GM18499 (cell line): ENCODE measurements at regions not wholly inside any gene's neighbourhood (a gene's known extent, or its start where the extent isn't known, plus 50 kb on each side); places are given as distances from the start of the nearest gene placed in this dataset.

Source experiments
- ATAC-seq: cut with Tn5 transposase; IDR thresholded peaks from one replicate; pipeline ENCODE4 v1.9.1; 2021; ENCODE audit warnings: moderate number of reproducible peaks; ENCODE audit not compliant: insufficient read depth, unreplicated experiment

- no peak for ATAC-seq
Observed at GRCh38 chr9:79021084-79021483, 550.7 kb upstream of the TLE4 start.

DNA sequence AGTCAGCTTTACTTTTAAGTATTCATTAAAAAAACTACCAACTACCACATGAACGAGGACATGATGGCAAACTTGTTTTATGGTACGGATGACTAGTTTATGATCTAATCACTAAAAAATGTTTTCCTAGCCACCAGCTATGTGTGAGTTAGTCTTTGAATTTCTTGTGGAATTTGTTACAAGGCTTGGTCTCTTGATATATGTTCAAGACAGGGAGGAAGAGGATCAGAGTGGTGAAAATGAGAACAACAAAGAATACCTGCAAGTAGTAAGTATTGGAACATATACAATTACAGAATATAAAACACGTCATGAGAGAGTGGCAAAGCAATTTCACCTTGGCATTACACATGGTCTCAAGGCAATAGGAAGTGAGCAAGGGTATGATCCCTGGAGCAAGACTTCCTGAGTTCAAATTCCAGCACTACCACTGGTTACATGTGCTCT, 548.6 kb upstream of the TLE4 start:
- ATAC-seq = no peak

GRCh38 chr9:79026316-79026715, 545.4 kb upstream of the TLE4 start:
- no peak for ATAC-seq

- ATAC-seq = no peak
Observed at GRCh38 chr9:79028101-79028500, 543.7 kb upstream of the TLE4 start.

- ATAC-seq = no peak
Observed at GRCh38 chr9:79034583-79034982, 537.2 kb upstream of the TLE4 start.

GRCh38 chr9:79037338-79037737, 534.4 kb upstream of the TLE4 start:
- no peak for ATAC-seq

GRCh38 chr9:79040671-79041070, 531.1 kb upstream of the TLE4 start:
- no peak for ATAC-seq

DNA sequence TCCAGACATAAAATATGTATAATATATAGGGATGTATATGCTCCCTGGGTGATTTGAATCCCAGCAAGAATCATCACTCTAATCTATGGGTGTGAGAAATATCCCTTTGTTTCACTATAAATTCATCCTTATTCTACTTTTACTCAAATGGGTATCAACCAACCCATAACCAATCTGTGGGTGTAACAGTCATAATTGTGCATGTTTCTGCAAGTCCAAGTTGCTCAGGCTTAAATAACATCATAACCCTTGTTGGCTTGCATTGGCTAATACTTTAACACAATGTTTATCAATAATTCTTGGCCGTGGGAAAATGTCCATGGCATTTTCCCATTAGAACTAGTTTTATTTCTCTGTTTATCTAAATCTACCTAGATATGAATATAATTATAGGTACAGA, 530.5 kb upstream of the TLE4 start:
- no peak for ATAC-seq

- ATAC-seq = no peak
Observed at GRCh38 chr9:79043916-79044315, 527.8 kb upstream of the TLE4 start.

- no peak for ATAC-seq
Observed at GRCh38 chr9:79046401-79046800, 525.4 kb upstream of the TLE4 start.

- no peak for ATAC-seq
Observed at GRCh38 chr9:79049371-79049770, 522.4 kb upstream of the TLE4 start.

DNA sequence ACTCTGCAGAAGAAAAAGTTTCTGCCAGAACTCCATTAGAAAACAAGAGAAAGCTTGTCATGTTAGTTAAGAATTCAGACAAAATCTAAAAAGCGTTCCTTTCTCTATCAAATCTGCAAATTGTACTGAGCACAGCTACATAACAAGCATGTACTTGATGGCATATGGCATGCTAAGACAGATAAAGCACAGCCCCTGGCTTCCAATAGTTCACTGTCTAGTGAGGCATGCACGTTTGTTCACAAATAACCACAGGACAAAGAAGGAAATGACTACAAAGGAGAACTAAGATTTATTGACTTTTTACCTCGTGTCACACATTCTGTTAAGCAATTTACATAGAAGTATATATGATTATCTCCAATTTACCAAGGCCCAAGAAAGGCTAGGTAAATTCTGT, 518.2 kb upstream of the TLE4 start:
- ATAC-seq = no peak

- ATAC-seq = no peak
Observed at GRCh38 chr9:79054500-79054899, 517.3 kb upstream of the TLE4 start.

DNA sequence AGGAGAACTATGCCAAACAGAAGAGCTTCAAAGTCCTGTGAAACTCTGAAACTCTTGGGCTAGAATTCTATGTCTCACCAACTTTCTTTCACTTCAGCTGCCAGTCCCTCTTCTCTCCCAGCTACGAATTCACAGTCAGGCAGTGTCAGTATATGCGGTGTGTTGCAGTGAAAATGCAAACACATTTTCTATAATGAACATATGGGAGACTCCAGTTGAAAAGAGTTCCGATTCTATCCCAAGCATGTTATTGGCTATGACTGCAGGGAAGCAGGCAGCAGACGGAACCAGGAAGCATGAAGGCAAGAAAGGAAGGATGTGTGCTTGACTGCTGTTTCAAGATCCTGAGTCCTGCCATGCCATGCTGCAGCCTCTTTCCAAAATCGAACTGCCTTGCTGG, 515.7 kb upstream of the TLE4 start:
- ATAC-seq = no peak

- ATAC-seq = no peak
Observed at GRCh38 chr9:79057576-79057975, 514.2 kb upstream of the TLE4 start.

DNA sequence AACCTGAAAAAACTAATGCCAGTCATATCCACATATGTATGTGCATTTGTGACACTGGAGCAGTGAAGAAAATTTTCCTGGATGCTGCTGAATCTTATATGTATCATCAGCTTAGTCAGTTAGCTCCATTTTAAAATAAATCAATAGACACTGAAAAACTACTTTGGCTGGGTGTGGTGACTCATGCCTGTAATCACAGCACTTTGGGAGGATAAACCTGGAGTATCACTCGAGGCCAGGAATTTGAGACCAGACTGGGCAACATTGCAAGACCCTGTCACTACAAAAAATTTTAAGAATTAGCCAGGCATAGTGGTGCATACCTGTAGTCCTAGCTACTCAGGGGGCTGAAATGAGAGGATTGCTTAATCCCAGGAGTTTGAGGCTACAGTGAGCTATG, 511.0 kb upstream of the TLE4 start:
- no peak for ATAC-seq

GRCh38 chr9:79061752-79062616, 509.8 kb upstream of the TLE4 start:
- no peak for ATAC-seq

DNA sequence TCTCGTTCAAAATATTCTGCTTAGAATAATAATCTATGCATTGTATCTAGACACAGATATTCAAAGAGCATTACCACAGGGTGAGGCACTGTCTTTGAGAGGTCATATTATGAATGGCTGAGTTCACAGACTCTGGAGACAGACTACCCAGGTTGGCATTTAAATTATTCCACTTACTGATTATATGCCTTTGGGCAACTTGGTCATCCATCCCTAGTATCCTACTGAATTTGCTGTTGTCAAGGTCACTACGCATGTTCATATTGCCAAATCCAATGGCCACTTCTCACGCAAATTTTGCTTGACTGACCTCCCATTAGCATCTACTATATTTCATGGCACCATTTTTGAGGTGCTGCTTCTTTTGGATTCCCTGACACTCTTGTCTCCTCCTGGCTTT, 498.6 kb upstream of the TLE4 start:
- no peak for ATAC-seq

- ATAC-seq = no peak
Observed at GRCh38 chr9:79080536-79080935, 491.2 kb upstream of the TLE4 start.

DNA sequence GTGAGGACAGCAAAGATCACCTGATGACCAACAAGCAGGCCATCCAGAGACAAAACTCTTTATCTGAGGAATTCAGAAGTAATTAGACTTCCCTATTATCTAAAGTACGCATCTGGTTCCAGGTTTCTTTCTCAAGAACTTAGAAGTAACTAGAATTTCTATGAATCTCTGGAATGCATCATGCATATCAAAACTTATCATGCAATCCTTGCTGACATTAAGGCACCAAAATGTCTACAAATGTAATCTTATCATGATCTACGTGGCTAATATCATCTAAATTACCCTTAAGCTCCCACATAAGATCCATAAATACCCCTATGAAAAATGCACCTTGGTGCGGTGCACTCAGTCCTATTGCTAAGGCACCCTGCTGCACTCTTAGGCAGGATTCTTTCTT, 488.1 kb upstream of the TLE4 start:
- no peak for ATAC-seq

DNA sequence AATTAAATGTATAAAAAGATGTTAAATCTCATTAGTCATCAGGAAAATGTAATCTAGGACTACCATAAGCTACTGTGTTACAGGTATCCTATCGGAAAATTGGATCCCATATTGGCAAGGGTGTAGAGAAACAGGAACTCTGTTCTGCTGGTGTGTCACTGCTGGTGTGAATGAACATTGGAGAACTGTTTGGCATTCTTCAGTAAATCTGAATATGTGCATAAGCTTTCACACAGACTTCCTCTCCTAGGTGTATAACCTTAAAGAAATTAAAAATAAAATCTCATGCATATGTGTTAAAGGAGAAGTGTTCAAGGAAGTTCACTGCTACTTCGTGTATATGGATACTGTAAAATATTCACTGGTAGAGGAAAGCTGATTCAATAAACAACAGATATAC, 484.6 kb upstream of the TLE4 start:
- no peak for ATAC-seq

GRCh38 chr9:79089054-79089560, 482.7 kb upstream of the TLE4 start:
- no peak for ATAC-seq
